ENCODE measurements at regions not wholly inside any gene's neighbourhood (a gene's known extent, or its start where the extent isn't known, plus 50 kb on each side); places are given as distances from the start of the nearest gene placed in this dataset.
"Not testable (repeated sequence)": the region's sequence is repeated elsewhere in the genome, so short reads cannot be mapped to it uniquely, and the experiment has no call there.

DNA sequence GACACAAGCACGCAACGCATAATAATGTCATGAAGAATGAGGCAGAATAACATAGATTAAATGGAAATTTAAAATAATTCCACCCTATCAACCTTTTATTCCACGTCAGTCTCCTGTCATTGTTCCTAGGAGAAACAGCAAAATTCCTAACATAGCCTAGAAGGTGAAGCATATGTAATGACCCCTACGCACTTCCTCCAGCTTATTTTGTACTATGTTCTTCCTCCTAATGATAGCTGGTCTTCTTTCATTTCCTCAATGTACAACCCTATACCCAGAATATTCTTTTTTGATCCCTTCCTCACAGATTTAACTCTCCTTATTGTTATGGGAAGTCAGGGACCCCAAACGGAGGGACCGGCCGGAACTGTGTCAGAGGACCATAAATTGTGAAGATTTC, 122.0 kb upstream of the CARMIL1 start:
- no peak overlapping the region for H3K27ac ChIP-seq
- TF ChIP-seq, protein P1, sequence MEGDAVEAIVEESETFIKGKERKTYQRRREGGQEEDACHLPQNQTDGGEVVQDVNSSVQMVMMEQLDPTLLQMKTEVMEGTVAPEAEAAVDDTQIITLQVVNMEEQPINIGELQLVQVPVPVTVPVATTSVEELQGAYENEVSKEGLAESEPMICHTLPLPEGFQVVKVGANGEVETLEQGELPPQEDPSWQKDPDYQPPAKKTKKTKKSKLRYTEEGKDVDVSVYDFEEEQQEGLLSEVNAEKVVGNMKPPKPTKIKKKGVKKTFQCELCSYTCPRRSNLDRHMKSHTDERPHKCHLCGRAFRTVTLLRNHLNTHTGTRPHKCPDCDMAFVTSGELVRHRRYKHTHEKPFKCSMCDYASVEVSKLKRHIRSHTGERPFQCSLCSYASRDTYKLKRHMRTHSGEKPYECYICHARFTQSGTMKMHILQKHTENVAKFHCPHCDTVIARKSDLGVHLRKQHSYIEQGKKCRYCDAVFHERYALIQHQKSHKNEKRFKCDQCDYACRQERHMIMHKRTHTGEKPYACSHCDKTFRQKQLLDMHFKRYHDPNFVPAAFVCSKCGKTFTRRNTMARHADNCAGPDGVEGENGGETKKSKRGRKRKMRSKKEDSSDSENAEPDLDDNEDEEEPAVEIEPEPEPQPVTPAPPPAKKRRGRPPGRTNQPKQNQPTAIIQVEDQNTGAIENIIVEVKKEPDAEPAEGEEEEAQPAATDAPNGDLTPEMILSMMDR (conservative IDR thresholded peaks at IDR 0.05): no peak

- H3K27ac ChIP-seq: no peak overlapping the region
- TF ChIP-seq, protein P1 (conservative IDR thresholded peaks at IDR 0.05): no peak
Observed at GRCh38 chr6:25157842-25158241, 121.3 kb upstream of the CARMIL1 start.

DNA sequence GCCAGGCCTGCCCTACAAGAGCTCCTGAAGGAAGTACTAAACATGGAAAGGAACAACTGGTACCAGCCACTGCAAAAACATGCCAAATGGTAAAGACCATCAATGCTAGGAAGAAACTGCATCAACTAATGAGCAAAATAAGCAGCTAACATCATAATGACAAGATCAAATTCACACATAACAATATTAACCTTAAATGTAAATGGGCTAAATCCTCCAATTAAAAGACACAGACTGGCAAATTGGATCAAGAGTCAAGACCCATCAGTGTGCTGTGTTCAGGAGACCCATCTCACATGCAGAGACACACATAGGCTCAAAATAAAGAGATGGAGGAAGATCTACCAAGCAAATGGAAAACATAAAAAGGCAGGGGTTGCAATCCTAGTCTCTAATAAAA, 119.0 kb upstream of the CARMIL1 start:
- H3K27ac ChIP-seq: not testable (repeated sequence)

DNA sequence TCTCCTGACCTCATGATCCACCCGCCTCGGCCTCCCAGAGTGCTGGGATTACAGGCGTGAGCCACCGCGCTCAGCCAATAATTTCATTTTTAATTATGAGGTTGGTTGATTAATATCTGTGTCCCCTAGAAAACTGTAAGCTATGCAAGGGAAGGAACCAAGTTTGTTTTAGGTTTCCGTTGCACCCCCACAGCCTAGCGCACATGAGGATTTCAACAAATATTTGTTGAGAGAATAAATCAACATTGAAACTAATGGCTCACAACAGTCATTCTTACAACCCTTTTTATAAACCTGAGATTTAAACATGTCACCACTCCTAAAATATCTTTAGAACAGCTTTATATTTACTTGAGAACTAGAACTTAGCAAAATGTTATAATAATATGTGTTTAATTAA, 114.0 kb upstream of the CARMIL1 start:
- TF ChIP-seq, protein P1 (conservative IDR thresholded peaks at IDR 0.05): no peak
- peak overlapping the region; percentile 71 for H3K27ac ChIP-seq

- peak overlapping the region; percentile 71 for H3K27ac ChIP-seq
- TF ChIP-seq, protein P1 (conservative IDR thresholded peaks at IDR 0.05): no peak
Observed at GRCh38 chr6:25165800-25166199, 113.4 kb upstream of the CARMIL1 start.

- TF ChIP-seq, protein P1 (conservative IDR thresholded peaks at IDR 0.05): no peak
- H3K27ac ChIP-seq: peak overlapping the region; percentile 71
Observed at GRCh38 chr6:25166955-25167748, 112.0 kb upstream of the CARMIL1 start.

DNA sequence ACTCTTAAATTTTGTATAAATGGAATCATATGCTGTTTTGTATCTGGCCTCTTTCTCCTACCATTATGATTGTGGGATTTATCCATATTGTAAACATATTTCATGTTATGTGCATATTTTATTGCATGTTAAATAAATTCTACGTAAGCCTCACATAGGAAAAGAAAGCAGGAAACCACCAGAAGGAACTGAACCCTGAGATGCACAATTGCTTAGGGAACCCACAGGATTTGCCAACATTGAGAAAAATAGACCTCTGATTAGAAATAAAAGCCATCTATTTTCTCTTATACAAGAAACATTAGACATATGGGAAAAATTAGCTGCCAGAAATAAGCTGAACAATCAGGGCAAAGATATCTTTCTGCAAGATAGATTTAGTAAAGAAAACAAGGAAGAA, 111.2 kb upstream of the CARMIL1 start:
- H3K27ac ChIP-seq: no peak overlapping the region
- TF ChIP-seq, protein P1 (conservative IDR thresholded peaks at IDR 0.05): no peak

DNA sequence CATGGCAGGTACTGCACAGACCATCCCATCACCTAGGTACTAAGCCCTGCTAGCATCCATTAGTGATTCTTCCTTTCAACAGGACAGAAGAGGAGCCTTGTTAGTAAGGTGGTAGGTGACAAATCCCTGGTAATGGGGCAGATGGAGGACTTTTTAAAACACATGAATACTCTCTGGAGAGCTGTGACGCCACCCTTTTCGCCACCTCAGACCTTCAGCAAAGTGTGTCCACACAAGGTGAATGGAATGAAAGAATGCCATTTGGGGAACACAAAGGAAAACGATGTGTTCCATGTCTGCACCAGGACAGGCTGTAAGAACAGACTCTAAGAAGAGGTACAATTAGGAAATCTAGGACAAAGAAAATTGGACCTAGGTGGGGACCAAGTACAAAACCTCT, 110.5 kb upstream of the CARMIL1 start:
- TF ChIP-seq, protein P1 (conservative IDR thresholded peaks at IDR 0.05): no peak
- H3K27ac ChIP-seq: no peak overlapping the region

Data from VCaP (cell line).